ENCODE measurements at regions not wholly inside any gene's neighbourhood (a gene's known extent, or its start where the extent isn't known, plus 50 kb on each side); places are given as distances from the start of the nearest gene placed in this dataset.

GRCh38 chr14:41498959-41499358 lies 107.7 kb upstream of the LRFN5 start:
- TF ChIP-seq CTCF (IDR thresholded peaks at IDR 0.05 in 8 of 11, conservative IDR thresholded peaks at IDR 0.05 in 3 of 11) (no peak), POLR2A (IDR thresholded peaks at IDR 0.05) (no peak), POLR2AphosphoS5 (IDR thresholded peaks at IDR 0.05) (no peak)
